SHP77 treated with DMSO at 0.1 percent for 48 hours (cell line): ENCODE measurements at regions not wholly inside any gene's neighbourhood (a gene's known extent, or its start where the extent isn't known, plus 50 kb on each side); places are given as distances from the start of the nearest gene placed in this dataset.

Experiments
- DNase-seq: peaks from one replicate; lab custom pipeline; 2025; lab: John Stamatoyannopoulos, UW

GRCh38 chr13:43984292-43984691 is 104.6 kb downstream of the LACC1 start:
- no peak for DNase-seq

DNA sequence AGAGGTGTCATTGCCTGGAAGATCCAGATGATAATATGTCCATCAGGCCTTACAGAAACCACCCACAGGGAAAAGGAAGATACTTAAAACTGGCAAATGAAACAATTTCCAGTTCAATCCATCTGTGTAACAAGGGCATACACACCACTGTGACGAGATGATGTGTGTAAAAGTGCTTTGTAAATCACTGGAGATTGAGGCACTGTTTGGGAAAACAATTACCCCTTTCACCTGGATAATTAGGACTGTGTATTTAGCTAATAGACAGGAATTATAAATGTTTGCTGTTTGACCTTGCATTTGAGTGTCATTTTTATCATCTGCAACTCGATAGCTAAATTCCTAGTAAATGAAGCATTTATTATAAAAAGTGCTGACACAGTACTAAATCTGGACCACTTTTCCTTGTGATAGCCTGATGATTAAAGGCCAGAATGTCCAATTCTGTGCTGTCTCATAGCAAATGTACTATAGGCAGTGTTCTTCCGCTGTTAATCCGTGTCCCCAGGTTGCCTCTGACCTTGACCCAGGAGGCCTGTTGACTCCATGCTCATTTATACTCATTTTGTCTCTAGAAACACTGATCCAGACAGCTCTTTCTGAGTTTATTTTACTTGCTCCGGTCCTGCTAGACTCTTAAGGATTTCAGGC is 105.8 kb downstream of the LACC1 start:
- DNase-seq, result no peak

DNA sequence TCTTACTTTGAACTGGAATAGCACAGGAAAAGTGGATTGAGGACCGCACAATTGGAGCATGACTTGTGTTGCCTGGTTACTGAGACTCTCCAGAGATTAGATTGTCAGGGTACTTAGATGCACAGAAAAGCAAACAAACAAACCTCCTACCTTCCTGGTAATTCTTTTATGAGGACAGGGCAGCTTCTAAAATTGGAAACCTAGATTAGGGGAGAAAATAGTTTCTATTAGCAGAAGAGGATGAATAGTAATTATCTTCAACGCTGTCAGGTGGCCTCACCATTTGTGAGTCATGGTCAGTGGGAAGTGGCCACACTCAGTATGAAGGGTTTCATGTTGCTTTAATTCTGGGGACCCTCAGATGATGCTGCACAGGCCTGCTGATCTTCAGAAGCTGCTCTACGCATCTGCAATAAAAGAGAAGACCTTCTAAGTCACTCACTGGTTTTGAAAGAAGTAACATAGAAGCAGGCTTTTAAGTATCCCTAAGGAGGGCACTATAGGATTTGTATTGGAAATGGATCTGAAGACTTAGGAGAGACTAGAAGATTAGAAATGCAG is 106.8 kb downstream of the LACC1 start:
- DNase-seq, result no peak

- DNase-seq, result no peak
These were observed 108.6 kb downstream of the LACC1 start for GRCh38 chr13:43988302-43988701.

GRCh38 chr13:43990021-43990420 is 110.3 kb downstream of the LACC1 start:
- no peak for DNase-seq

DNA sequence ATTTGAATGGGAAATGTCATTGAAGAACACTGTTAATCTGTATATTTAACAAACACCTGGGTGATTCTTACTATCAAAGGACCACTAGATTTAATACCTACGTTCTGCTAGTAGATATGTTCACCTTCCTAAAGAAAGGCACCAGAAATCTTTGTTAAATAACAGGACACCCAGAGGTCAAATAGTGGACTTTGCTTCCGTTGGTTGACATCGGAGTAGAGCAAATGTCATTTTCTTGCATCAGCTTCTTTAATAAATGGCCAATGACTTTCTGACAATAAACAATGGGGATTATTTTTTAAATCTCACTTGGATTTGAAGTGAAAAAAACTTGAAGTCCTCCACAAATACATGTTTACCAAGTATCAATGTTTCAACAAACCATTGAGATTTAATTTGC is 111.1 kb downstream of the LACC1 start:
- no peak for DNase-seq

GRCh38 chr13:43991773-43992201 is 112.1 kb downstream of the LACC1 start:
- DNase-seq, result no peak

DNA sequence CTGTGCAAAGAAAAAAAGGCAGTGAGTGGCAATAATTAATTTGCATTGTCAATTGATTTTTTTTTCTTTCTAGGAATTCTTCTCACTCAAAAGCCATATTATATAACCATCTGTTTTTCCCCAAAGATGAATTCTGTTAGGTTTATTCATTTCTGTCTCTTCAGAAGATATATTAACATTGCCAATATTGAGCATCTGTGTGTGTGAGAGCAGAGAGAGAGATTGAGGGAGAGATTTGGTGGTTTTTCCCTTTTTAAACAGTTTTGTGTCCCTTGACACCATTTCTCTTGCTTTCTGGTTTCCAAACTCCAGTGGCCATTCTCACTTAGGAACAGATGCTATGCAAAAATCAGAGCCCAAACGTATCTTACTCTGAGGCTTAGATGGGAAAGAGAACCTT is 112.5 kb downstream of the LACC1 start:
- no peak for DNase-seq

GRCh38 chr13:43994999-43995859 is 115.5 kb downstream of the LACC1 start:
- DNase-seq, result no peak

GRCh38 chr13:43996221-43996620 is 116.5 kb downstream of the LACC1 start:
- no peak for DNase-seq

- DNase-seq, result no peak
These were observed 123.8 kb downstream of the LACC1 start for GRCh38 chr13:44003481-44003880.

- no peak for DNase-seq
These were observed 125.2 kb downstream of the LACC1 start for GRCh38 chr13:44004878-44005277.

DNA sequence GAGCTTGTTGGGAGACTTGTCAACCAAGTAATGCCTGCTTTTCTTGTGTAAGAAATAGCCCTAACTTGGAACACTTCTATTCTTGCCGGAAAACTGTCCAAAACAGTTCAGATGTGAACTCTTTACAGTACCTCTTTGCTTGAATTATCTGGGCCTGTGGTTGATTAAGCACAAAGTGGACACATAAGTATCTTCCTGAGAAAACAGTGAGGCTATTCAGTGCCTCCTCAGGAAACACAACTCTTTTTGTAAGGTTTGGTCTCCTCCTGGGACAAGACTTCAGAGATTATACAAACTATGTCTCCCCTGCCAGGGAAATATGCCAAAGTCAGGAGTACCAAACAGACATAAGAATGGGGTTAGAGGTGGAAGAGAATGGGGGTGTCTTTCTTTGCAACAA is 127.7 kb downstream of the LACC1 start:
- DNase-seq, result no peak

GRCh38 chr13:44011036-44011435 is 131.3 kb downstream of the LACC1 start:
- DNase-seq, result no peak

GRCh38 chr13:44012910-44013757 is 133.4 kb downstream of the LACC1 start:
- DNase-seq, result no peak

DNA sequence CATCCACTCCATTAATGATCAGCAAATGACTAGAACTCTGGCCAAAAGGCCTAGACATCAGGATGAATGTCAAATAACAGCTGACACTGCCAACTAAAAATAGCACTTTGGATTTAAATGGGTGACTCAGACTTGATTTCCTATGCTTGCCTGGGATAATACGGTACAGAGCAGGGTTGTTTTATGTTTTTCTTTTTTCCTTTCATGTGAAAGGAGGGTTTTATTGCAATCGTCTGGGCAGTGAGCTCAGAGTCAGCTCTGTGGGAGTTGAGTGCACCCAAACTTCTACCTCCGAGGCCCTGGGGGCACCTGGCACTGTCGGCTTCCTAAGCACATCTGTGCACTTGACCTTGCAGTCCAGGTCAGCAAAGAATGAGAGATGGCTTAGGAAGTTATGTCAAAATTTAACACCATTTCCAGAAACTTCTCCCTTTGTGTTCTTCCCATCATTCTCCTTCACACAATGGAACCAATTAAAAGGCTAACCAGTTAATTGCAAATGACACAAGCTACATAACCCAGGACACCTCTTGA is 134.1 kb downstream of the LACC1 start:
- DNase-seq, result no peak

- no peak for DNase-seq
These were observed 134.8 kb downstream of the LACC1 start for GRCh38 chr13:44014501-44014900.

GRCh38 chr13:44015118-44015517 is 135.4 kb downstream of the LACC1 start:
- DNase-seq, result no peak

- DNase-seq, result no peak
These were observed 136.1 kb downstream of the LACC1 start for GRCh38 chr13:44015811-44016210.

GRCh38 chr13:44017756-44018309 is 138.1 kb downstream of the LACC1 start:
- no peak for DNase-seq

GRCh38 chr13:44019651-44020050 is 139.9 kb downstream of the LACC1 start:
- no peak for DNase-seq

DNA sequence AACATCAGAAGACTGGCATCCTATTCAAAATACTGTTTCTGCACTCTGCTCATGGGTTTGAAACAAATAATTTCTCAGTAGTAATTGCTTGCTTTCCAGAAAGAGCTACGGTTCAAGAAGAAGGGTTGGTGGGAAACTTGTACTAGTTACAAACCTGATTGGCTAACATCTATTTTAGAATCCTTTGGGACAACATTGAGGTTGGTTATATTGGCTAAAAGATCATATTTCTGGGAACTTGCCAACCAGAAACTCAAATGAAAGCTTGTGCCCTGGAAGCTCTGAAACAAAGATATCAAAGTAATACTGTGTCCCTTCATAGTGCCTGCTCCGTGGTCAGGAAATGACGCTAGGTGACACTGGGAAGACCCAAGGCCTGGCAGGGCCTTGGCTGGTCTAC is 141.7 kb downstream of the LACC1 start:
- no peak for DNase-seq
